Epithelial cell of esophagus (primary cell): ENCODE measurements at regions not wholly inside any gene's neighbourhood (a gene's known extent, or its start where the extent isn't known, plus 50 kb on each side); places are given as distances from the start of the nearest gene placed in this dataset.
A peak's percentile ranks its signal among the peaks of the same experiment; 100 is the strongest.

ENCODE experiments used
- DNase-seq: peaks from one replicate; pipeline ENCODE4 v3.0.0; 2010; ENCODE audit warnings: low read depth
- H3K4me3 ChIP-seq: 2 replicates; pipeline ENCODE4 v1.5.1; 2011; ENCODE audit warnings: mild to moderate bottlenecking, low read length, control low read depth
- TF ChIP-seq, protein P1 (sequence below): IDR thresholded peaks from 2 replicates; pipeline ENCODE4 v1.5.1; 2011; ENCODE audit warnings: low read depth, mild to moderate bottlenecking, low read length, control low read depth, inconsistent platforms; ENCODE audit not compliant: insufficient read depth; ENCODE audit errors: missing control alignments

DNA sequence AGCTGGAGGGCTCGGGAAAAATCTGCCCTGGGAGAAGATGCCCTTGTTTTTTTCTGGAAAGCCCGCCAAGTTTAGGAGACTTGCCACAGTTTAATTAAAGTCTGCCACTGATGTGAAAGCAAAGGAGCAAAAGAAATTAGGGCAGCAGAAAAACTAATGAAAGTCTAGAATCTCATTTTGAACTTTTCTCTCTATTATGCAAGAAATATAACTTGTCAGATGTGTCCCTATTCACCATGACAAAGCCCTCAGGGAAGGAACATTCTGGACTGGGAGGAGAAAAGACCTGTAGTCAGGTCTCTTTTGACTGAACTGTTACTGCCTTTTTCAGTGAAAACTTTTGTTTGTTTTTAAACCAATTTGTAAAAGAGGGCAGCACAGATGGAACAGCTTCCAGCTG is 715.5 kb downstream of the SORCS3 start:
- H3K4me3 ChIP-seq: no peak overlapping the region
- TF ChIP-seq, protein P1, sequence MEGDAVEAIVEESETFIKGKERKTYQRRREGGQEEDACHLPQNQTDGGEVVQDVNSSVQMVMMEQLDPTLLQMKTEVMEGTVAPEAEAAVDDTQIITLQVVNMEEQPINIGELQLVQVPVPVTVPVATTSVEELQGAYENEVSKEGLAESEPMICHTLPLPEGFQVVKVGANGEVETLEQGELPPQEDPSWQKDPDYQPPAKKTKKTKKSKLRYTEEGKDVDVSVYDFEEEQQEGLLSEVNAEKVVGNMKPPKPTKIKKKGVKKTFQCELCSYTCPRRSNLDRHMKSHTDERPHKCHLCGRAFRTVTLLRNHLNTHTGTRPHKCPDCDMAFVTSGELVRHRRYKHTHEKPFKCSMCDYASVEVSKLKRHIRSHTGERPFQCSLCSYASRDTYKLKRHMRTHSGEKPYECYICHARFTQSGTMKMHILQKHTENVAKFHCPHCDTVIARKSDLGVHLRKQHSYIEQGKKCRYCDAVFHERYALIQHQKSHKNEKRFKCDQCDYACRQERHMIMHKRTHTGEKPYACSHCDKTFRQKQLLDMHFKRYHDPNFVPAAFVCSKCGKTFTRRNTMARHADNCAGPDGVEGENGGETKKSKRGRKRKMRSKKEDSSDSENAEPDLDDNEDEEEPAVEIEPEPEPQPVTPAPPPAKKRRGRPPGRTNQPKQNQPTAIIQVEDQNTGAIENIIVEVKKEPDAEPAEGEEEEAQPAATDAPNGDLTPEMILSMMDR: no peak
- DNase-seq: no peak

DNA sequence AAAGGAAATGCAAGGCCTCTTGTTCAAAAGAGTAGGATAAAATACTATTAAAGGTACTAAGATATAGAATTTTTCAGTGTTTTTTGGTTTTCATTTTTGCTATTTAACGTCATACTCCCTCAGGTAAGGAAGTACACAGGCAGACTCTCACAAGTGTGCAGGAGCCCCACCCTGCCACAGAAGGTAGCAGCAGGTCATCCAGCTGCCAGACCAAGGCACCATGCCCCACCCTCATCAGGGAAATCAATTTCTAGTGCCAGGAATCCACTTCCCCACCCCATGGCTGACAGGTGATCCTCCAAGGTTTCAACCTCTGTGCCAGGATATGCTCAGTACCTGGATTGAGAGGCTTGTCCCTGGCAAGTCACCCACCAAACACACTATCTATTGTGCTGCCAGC is 712.9 kb downstream of the SORCS3 start:
- TF ChIP-seq, protein P1: no peak
- no peak overlapping the region for H3K4me3 ChIP-seq
- DNase-seq: no peak

DNA sequence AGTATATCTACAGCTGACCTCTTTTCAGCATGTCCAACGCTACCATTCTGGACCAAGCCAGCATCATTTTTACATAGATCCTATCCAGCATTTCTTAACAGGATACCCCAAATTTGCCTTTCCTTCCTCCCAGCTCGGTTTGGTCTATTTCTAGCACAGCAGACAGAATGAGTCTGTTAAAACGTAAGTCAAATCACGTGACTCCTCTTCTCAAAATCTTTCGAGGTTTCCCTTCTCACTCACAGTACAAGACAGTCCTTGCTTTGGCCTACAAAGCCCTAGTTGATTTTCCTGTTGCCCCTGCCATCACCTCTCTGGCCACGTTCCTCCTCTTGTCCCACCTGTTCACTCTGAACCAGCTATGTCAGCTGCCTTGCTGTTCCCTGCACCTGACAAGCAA is 711.7 kb downstream of the SORCS3 start:
- H3K4me3 ChIP-seq: no peak overlapping the region
- no peak for DNase-seq
- TF ChIP-seq, protein P1: no peak

DNA sequence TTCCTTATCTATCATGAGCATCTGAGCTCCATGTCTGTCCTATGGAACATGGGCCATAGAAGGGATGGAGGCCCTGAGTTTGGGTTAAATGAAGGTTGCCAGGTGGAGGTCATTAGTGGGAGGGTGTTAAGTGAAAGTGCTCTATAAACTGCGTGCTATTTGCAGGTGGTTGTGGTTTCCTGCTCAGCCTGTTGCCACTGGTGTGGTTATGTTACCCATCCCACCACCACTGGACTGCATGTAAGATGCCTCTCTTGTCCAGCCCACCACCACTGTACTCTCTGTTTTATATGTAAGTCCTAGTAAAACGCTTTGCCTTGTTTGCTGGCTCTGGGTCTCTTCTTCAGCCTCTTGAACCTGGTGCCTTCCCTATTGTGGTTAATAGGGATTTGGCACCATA is 711.2 kb downstream of the SORCS3 start:
- DNase-seq: no peak
- H3K4me3 ChIP-seq: no peak overlapping the region
- TF ChIP-seq, protein P1: no peak

DNA sequence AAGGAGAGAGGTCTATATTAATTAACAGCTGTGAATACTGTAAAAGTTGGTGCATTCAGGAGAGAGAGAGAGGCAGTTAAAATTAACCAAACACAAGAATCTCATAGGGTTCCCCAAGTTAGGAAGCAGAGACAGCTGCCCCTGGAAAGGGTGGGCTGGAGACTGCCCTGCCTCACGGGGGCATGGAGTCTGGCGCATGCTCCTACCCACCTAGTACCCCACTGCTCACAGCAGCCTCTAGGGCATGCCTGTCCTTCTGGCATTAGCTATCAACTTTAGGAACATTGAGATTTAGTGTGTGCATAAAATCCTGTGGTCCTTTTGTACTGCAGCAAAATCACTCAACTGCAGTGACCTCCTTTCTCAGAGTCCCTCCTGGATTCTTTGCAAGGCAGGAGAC is 710.1 kb downstream of the SORCS3 start:
- DNase-seq: no peak
- TF ChIP-seq, protein P1: no peak
- H3K4me3 ChIP-seq: no peak overlapping the region

DNA sequence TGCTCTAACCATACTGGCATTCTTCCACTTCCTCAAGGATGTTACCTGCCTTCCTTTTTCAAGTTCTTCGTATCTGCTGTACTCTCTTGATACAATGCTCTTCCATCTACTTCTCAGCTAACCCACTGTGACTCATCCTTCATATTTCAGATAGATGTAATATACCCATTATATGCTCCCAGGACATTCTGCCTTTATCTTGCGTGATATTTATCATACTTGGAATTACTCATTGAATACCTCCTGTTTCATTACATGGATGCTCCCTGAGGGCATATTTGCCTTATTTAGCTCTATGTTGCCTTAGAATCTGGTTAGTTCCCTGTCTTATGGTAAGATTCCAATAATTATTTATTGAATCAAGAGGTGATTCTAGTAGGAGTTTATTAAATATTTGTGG is 706.4 kb downstream of the SORCS3 start:
- TF ChIP-seq, protein P1: no peak
- peak; percentile 68 for DNase-seq
- H3K4me3 ChIP-seq: no peak overlapping the region

DNA sequence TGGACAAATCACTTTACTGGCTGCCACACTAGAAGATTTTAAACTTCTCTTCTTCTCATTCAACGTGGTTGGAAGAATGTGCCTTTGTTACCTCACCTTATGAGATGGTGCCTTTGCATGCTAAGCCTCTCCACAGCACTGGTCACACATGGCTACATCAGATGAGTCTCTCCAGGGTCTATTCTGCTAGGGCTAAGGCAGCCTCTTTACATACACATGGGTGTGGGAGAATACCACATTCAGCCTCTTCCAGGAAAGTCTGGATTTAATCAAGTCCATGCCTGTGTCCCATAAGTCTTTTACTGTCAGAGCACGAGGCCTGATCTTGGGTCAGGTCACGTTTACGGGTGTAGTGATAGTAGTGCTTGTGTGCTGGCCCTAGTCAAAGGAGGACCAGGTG is 701.5 kb downstream of the SORCS3 start:
- TF ChIP-seq, protein P1: no peak
- no peak overlapping the region for H3K4me3 ChIP-seq
- no peak for DNase-seq
